ENCODE measurements at regions not wholly inside any gene's neighbourhood (a gene's known extent, or its start where the extent isn't known, plus 50 kb on each side); places are given as distances from the start of the nearest gene placed in this dataset.
A peak's percentile ranks its signal among the peaks of the same experiment; 100 is the strongest.

DNA sequence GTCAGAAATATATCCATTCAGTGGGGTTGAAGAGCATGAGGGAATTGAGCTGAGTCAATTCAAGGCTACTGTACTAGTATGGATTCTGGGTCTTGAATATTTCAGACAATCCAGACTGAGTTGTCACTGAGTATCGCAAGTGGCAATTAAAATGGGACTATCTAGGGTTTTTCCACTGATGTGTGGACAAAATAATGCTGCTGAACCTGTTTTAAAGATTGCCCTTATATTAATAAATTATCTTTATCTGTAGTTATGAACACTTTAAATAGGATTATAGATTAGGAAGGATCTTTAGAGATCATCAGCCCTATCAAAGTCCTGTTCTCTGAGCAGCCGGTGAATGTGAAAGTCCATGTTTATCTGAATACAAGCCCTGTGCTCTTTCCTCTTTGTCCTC lies 478.3 kb upstream of the KIRREL3 start:
- Mint-ChIP-seq H3K4me1 (ENCODE audit: low read depth) (no peaks in the 10 kb centered on the region), H3K9me3 (no peaks in the 10 kb centered on the region), H3K27me3 (ENCODE audit: low read depth) (no peaks in the 10 kb centered on the region), H3K4me3 (no peak overlapping the region), H3K36me3 (ENCODE audit: insufficient read depth) (no peaks in the 10 kb centered on the region)
- DNase-seq (no peak), ATAC-seq (no peak)

DNA sequence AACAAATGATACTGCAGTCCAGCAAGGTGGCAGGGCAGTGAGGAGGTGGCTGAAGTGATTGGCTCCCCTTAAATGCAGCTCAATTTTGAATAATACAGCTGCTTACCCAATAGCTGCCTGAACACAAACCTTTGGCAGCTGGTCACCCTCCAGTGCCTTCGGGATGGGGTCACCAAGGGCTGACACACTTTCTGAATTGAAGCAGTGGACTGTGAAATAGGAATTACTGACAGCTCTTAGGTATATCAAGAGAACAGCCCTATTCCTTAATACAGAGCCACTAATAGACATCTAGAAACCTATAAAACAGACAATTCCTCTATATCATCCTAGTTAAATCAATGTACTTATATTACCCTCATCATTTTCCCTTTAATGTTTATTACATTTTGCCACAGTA lies 474.2 kb upstream of the KIRREL3 start:
- no peak for DNase-seq
- Mint-ChIP-seq H3K36me3 (ENCODE audit: insufficient read depth) (no peaks in the 10 kb centered on the region), H3K4me1 (ENCODE audit: low read depth) (no peaks in the 10 kb centered on the region), H3K4me3 (no peak overlapping the region), H3K27me3 (ENCODE audit: low read depth) (no peaks in the 10 kb centered on the region), H3K9me3 (no peaks in the 10 kb centered on the region)
- ATAC-seq: no peak

GRCh38 chr11:127472505-127472904 lies 471.9 kb upstream of the KIRREL3 start:
- ATAC-seq: no peak
- no peak overlapping the region for H3K4me3 Mint-ChIP-seq
- DNase-seq: no peak
- H3K36me3 Mint-ChIP-seq (ENCODE audit: insufficient read depth): no peaks in the 10 kb centered on the region
- no peaks in the 10 kb centered on the region for H3K27me3 Mint-ChIP-seq (ENCODE audit: low read depth)
- H3K4me1 Mint-ChIP-seq (ENCODE audit: low read depth): no peaks in the 10 kb centered on the region
- H3K9me3 Mint-ChIP-seq: no peaks in the 10 kb centered on the region

DNA sequence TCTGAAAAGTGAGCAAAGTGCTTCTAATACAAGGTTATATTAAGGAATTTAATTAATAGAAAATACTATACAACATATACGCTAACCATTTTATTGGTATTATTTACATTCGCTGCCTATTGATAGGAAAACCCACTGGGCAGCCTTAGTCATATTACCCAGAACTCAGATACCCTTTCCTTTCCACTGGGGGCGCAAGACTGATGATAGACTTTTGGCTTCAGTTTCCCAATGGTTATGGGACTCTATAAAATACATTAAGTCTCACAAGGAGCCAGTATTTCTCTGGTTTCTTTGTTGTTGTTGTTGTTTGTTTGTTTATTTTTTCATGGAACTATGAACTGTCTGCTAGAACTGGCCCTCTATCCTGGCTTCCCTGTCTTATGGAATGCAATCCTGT lies 471.1 kb upstream of the KIRREL3 start:
- ATAC-seq (no peak), DNase-seq (no peak)
- Mint-ChIP-seq H3K4me3 (no peak overlapping the region), H3K9me3 (no peaks in the 10 kb centered on the region), H3K4me1 (ENCODE audit: low read depth) (no peaks in the 10 kb centered on the region), H3K36me3 (ENCODE audit: insufficient read depth) (no peaks in the 10 kb centered on the region), H3K27me3 (ENCODE audit: low read depth) (no peaks in the 10 kb centered on the region)

DNA sequence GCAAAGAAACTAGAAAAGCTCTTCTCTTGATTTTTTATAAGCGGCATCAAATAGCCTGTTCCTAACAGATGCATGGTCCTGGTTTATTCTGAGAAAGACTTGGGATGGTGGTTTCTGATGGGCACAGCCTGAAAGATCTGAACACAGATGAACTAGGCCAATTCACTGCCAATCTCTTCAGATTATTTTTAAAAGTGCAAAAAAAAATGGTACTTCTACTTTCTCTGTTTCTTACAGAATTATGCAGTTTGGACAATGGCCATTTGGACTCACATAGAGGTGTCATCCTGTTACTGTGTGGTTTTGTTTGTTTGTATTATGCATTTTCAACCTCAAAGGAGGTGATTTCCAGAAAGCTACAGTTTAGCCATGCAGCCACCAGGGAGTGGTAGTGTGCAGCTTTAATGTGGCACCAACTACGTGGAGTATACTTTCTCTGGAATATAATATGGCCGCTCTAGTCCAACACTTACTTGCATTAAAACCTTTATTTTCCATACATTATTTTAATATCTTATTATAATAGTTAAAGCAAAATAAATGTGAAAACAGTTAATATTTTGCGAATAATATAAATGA lies 469.8 kb upstream of the KIRREL3 start:
- no peaks in the 10 kb centered on the region for H3K9me3 Mint-ChIP-seq
- DNase-seq: no peak
- H3K4me1 Mint-ChIP-seq (ENCODE audit: low read depth): no peaks in the 10 kb centered on the region
- no peaks in the 10 kb centered on the region for H3K27me3 Mint-ChIP-seq (ENCODE audit: low read depth)
- H3K36me3 Mint-ChIP-seq (ENCODE audit: insufficient read depth): no peaks in the 10 kb centered on the region
- no peak overlapping the region for H3K4me3 Mint-ChIP-seq
- ATAC-seq: peak in 1 of 2 donors; percentile 34

GRCh38 chr11:127464325-127464724 lies 463.8 kb upstream of the KIRREL3 start:
- H3K9me3 Mint-ChIP-seq: no peaks in the 10 kb centered on the region
- H3K4me1 Mint-ChIP-seq (ENCODE audit: low read depth): no peaks in the 10 kb centered on the region
- H3K36me3 Mint-ChIP-seq (ENCODE audit: insufficient read depth): no peaks in the 10 kb centered on the region
- DNase-seq (no peak), ATAC-seq (no peak)
- no peak overlapping the region for H3K4me3 Mint-ChIP-seq
- no peaks in the 10 kb centered on the region for H3K27me3 Mint-ChIP-seq (ENCODE audit: low read depth)

- no peaks in the 10 kb centered on the region for H3K27me3 Mint-ChIP-seq (ENCODE audit: low read depth)
- ATAC-seq (no peak), DNase-seq (no peak)
- H3K4me3 Mint-ChIP-seq: no peak overlapping the region
- H3K9me3 Mint-ChIP-seq: no peaks in the 10 kb centered on the region
- H3K4me1 Mint-ChIP-seq (ENCODE audit: low read depth): no peaks in the 10 kb centered on the region
- no peaks in the 10 kb centered on the region for H3K36me3 Mint-ChIP-seq (ENCODE audit: insufficient read depth)
Observed at GRCh38 chr11:127462065-127462344, 461.4 kb upstream of the KIRREL3 start.

DNA sequence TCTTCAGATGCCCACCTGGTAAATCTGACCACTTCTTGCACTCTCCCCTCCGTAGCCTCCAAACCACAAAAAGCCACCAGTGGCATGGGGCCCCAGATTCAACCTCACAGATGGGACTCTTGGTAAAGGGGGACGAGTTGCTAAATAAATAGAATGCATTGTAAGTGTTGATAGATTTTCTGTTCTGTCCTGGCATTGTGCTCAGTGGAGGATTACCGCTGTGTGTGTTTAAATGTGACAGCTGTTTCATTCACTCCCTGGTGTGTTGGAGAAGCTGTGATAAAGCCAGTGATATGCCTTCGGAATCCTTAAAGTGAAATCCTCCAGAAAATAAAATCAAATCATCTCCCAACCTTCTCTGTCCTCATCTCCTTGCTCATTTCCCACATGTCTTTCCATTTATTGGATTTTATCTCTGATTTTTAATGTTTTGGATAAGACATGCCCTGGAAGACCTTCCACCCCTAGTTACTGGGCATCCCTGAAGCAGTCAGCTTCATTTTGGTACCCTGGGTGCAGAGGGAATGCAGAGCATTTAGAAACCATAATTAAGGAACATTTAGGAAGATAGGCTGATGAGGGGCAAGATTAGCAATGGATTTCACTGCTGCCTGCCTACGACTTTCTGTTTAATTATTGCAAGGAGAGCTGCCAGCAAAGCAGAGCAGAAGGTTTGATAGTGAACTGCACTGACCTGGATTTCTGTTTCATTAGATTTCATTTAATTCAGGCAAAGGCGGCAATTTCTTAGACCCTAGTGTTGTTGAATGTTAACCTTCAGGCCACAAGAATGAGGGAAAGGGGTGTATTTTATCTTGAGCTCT lies 460.9 kb upstream of the KIRREL3 start:
- Mint-ChIP-seq H3K36me3 (ENCODE audit: insufficient read depth) (no peaks in the 10 kb centered on the region), H3K4me3 (no peak overlapping the region), H3K27me3 (ENCODE audit: low read depth) (no peaks in the 10 kb centered on the region), H3K9me3 (no peaks in the 10 kb centered on the region), H3K4me1 (ENCODE audit: low read depth) (no peaks in the 10 kb centered on the region)
- ATAC-seq: no peak
- no peak for DNase-seq

- H3K36me3 Mint-ChIP-seq (ENCODE audit: insufficient read depth): no peaks in the 10 kb centered on the region
- no peaks in the 10 kb centered on the region for H3K9me3 Mint-ChIP-seq
- no peaks in the 10 kb centered on the region for H3K27me3 Mint-ChIP-seq (ENCODE audit: low read depth)
- no peak overlapping the region for H3K4me3 Mint-ChIP-seq
- no peaks in the 10 kb centered on the region for H3K4me1 Mint-ChIP-seq (ENCODE audit: low read depth)
- DNase-seq (no peak), ATAC-seq (no peak)
Observed at GRCh38 chr11:127458561-127458960, 458.0 kb upstream of the KIRREL3 start.

GRCh38 chr11:127454856-127455255 lies 454.3 kb upstream of the KIRREL3 start:
- DNase-seq (no peak), ATAC-seq (no peak)
- Mint-ChIP-seq H3K4me1 (ENCODE audit: low read depth) (no peaks in the 10 kb centered on the region), H3K4me3 (no peak overlapping the region), H3K9me3 (no peaks in the 10 kb centered on the region), H3K36me3 (ENCODE audit: insufficient read depth) (no peaks in the 10 kb centered on the region), H3K27me3 (ENCODE audit: low read depth) (no peaks in the 10 kb centered on the region)

DNA sequence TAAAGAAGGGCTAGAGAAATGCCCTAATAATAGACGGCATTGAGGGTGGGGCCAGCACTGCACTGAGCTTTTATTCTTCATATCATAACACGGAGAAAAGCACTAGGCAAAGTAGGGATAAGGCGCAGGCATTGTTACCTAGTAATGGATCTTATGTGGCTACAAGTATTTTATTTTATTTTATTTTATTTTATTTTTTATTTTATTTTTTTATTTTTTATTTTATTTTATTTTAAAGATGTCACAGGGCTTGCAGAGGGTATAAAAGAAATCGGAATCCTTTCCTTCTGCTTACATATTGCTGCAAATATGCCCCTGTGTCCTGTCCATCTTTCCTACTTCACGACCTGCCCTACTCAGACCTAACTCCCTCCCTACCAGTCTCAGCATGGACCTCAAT lies 452.0 kb upstream of the KIRREL3 start:
- H3K27me3 Mint-ChIP-seq (ENCODE audit: low read depth): no peaks in the 10 kb centered on the region
- H3K9me3 Mint-ChIP-seq: no peaks in the 10 kb centered on the region
- no peaks in the 10 kb centered on the region for H3K4me1 Mint-ChIP-seq (ENCODE audit: low read depth)
- no peak for DNase-seq
- no peak for ATAC-seq
- no peaks in the 10 kb centered on the region for H3K36me3 Mint-ChIP-seq (ENCODE audit: insufficient read depth)
- H3K4me3 Mint-ChIP-seq: no peak overlapping the region

DNA sequence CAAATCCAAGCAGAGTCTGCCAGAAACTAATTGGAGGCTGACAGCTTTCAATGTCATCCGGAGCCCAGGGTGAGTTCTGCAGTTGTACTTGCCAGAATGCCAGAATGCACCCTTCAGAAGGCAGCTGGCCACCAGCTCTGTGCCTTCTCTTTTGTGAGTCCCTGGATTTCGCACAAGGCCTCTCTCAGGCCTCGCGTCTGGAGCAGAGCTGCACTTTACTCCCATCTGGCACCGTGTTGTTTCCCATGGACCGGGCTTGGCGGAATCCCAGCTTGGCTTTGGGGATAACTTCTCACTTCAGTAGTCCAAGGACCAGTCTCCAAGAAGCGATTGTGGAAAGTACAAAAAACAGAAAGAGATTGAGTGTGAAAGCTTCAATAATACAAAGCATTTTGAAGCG lies 451.3 kb upstream of the KIRREL3 start:
- H3K4me1 Mint-ChIP-seq (ENCODE audit: low read depth): no peaks in the 10 kb centered on the region
- H3K36me3 Mint-ChIP-seq (ENCODE audit: insufficient read depth): no peaks in the 10 kb centered on the region
- no peak for DNase-seq
- H3K4me3 Mint-ChIP-seq: no peak overlapping the region
- H3K27me3 Mint-ChIP-seq (ENCODE audit: low read depth): no peaks in the 10 kb centered on the region
- no peaks in the 10 kb centered on the region for H3K9me3 Mint-ChIP-seq
- ATAC-seq: no peak

DNA sequence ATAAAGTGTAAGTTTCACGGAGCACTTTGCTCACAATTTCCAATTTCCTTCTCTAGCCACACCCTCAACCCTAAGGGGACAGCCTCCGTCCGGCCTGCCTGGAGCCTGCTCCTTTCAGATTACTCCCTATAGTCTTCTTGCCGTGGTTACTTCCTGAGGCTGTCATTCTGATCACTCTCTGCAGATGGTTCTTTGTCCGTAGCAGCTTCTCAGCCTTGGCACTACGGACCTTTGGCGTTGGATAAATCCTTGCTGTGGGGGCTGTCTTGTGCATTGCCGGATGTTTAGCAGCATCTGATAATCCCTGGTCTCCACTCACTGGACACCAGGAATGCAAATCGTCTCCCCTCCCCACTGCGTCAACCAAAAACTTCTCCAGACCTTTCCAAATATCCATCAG lies 447.5 kb upstream of the KIRREL3 start:
- Mint-ChIP-seq H3K4me1 (ENCODE audit: low read depth) (no peaks in the 10 kb centered on the region), H3K36me3 (ENCODE audit: insufficient read depth) (no peaks in the 10 kb centered on the region), H3K9me3 (peaks cover 5% of the 10 kb centered on the region), H3K27me3 (ENCODE audit: low read depth) (no peaks in the 10 kb centered on the region), H3K4me3 (no peak overlapping the region)
- ATAC-seq: no peak
- DNase-seq: no peak

GRCh38 chr11:127445476-127445875 lies 444.9 kb upstream of the KIRREL3 start:
- DNase-seq (no peak), ATAC-seq (no peak)
- Mint-ChIP-seq H3K27me3 (ENCODE audit: low read depth) (no peaks in the 10 kb centered on the region), H3K4me3 (no peak overlapping the region), H3K36me3 (ENCODE audit: insufficient read depth) (no peaks in the 10 kb centered on the region), H3K9me3 (peaks cover 5% of the 10 kb centered on the region), H3K4me1 (ENCODE audit: low read depth) (no peaks in the 10 kb centered on the region)

- Mint-ChIP-seq H3K36me3 (ENCODE audit: insufficient read depth) (no peaks in the 10 kb centered on the region), H3K27me3 (ENCODE audit: low read depth) (no peaks in the 10 kb centered on the region), H3K4me3 (no peak overlapping the region), H3K9me3 (peaks cover 5% of the 10 kb centered on the region), H3K4me1 (ENCODE audit: low read depth) (no peaks in the 10 kb centered on the region)
- DNase-seq (no peak), ATAC-seq (no peak)
Observed at GRCh38 chr11:127443297-127443696, 442.7 kb upstream of the KIRREL3 start.
